ENCODE measurements at regions not wholly inside any gene's neighbourhood (a gene's known extent, or its start where the extent isn't known, plus 50 kb on each side); places are given as distances from the start of the nearest gene placed in this dataset.

- FAIRE-seq, result no peak
Measured at GRCh38 chr5:32526810-32527209, 58.5 kb upstream of the SUB1 start.

GRCh38 chr5:32523625-32524024 is 61.7 kb upstream of the SUB1 start:
- H3K27me3 ChIP-seq (ENCODE audit: insufficient read depth, low read length), result no peaks in the 10 kb centered on the region
- H3K4me3 ChIP-seq (ENCODE audit: insufficient read depth, low read depth, low read length), result no peak overlapping the region
- TF ChIP-seq EZH2 (IDR thresholded peaks at IDR 0.05; ENCODE audit: insufficient read depth, low read length) (no peak), CTCF (IDR thresholded peaks at IDR 0.05; ENCODE audit: insufficient read depth, low read depth, low read length) (no peak)
- H3K79me2 ChIP-seq (ENCODE audit: insufficient read depth, low read length), result no peaks in the 10 kb centered on the region
- DNase-seq (ENCODE audit: low read depth), result no peak
- H3K36me3 ChIP-seq (ENCODE audit: insufficient read depth, low read length), result no peaks in the 10 kb centered on the region
- peaks cover 3% of the 10 kb centered on the region for H3K4me1 Mint-ChIP-seq (ENCODE audit: low read depth, unreplicated experiment)
- no peak overlapping the region for H3K27ac Mint-ChIP-seq (ENCODE audit: unreplicated experiment)
- no peaks in the 10 kb centered on the region for H3K9me3 ChIP-seq (ENCODE audit: insufficient read depth, low read depth, low read length)
- no peak overlapping the region for H3K27ac ChIP-seq (ENCODE audit: low read depth, low read length)
- H3K36me3 Mint-ChIP-seq (ENCODE audit: low read depth, unreplicated experiment), result no peaks in the 10 kb centered on the region
- no peaks in the 10 kb centered on the region for H4K20me1 ChIP-seq (ENCODE audit: insufficient read depth, low read length)
- no peak overlapping the region for H2AFZ ChIP-seq (ENCODE audit: low read depth, low read length)
- peaks cover 10% of the 10 kb centered on the region for H3K4me1 ChIP-seq (ENCODE audit: insufficient read depth, low read length)
- H3K4me3 Mint-ChIP-seq (ENCODE audit: unreplicated experiment), result no peak overlapping the region
- no peaks in the 10 kb centered on the region for H3K27me3 Mint-ChIP-seq (ENCODE audit: low read depth, unreplicated experiment)
- peaks cover 6% of the 10 kb centered on the region for H3K9me3 Mint-ChIP-seq (ENCODE audit: unreplicated experiment)
- no peak overlapping the region for H3K9ac ChIP-seq (ENCODE audit: low read length)
- no peak for FAIRE-seq
- no peak overlapping the region for H3K4me2 ChIP-seq (ENCODE audit: low read length)

More at GRCh38 chr5:32526810-32527209, 58.5 kb upstream of the SUB1 start:
- H3K9me3 Mint-ChIP-seq (ENCODE audit: unreplicated experiment), result peaks cover 2% of the 10 kb centered on the region
- H3K79me2 ChIP-seq (ENCODE audit: insufficient read depth, low read length), result no peaks in the 10 kb centered on the region
- TF ChIP-seq CTCF (IDR thresholded peaks at IDR 0.05; ENCODE audit: insufficient read depth, low read depth, low read length), result no peak
- TF ChIP-seq EZH2 (IDR thresholded peaks at IDR 0.05; ENCODE audit: insufficient read depth, low read length), result no peak
- H3K4me2 ChIP-seq (ENCODE audit: low read length), result no peak overlapping the region
- H3K27me3 ChIP-seq (ENCODE audit: insufficient read depth, low read length), result no peaks in the 10 kb centered on the region
- no peak overlapping the region for H3K27ac Mint-ChIP-seq (ENCODE audit: unreplicated experiment)
- H3K4me1 ChIP-seq (ENCODE audit: insufficient read depth, low read length), result peaks cover 10% of the 10 kb centered on the region
- H3K9ac ChIP-seq (ENCODE audit: low read length), result no peak overlapping the region
- H3K27ac ChIP-seq (ENCODE audit: low read depth, low read length), result no peak overlapping the region
- H3K36me3 ChIP-seq (ENCODE audit: insufficient read depth, low read length), result no peaks in the 10 kb centered on the region
- no peaks in the 10 kb centered on the region for H3K36me3 Mint-ChIP-seq (ENCODE audit: low read depth, unreplicated experiment)
- H3K4me1 Mint-ChIP-seq (ENCODE audit: low read depth, unreplicated experiment), result peaks cover 8% of the 10 kb centered on the region
- DNase-seq (ENCODE audit: low read depth), result no peak
- no peaks in the 10 kb centered on the region for H3K9me3 ChIP-seq (ENCODE audit: insufficient read depth, low read depth, low read length)
- no peaks in the 10 kb centered on the region for H3K27me3 Mint-ChIP-seq (ENCODE audit: low read depth, unreplicated experiment)
- H4K20me1 ChIP-seq (ENCODE audit: insufficient read depth, low read length), result no peaks in the 10 kb centered on the region
- H3K4me3 Mint-ChIP-seq (ENCODE audit: unreplicated experiment), result no peak overlapping the region
- H3K4me3 ChIP-seq (ENCODE audit: insufficient read depth, low read depth, low read length), result no peak overlapping the region
- no peak overlapping the region for H2AFZ ChIP-seq (ENCODE audit: low read depth, low read length)

- FAIRE-seq (no peak), DNase-seq (ENCODE audit: low read depth) (peak; percentile 94)
- H2AFZ ChIP-seq (ENCODE audit: low read depth, low read length), result no peak overlapping the region
- no peaks in the 10 kb centered on the region for H3K36me3 ChIP-seq (ENCODE audit: insufficient read depth, low read length)
- Mint-ChIP-seq H3K27ac (ENCODE audit: unreplicated experiment) (no peak overlapping the region), H3K9me3 (ENCODE audit: unreplicated experiment) (peaks cover 6% of the 10 kb centered on the region), H3K27me3 (ENCODE audit: low read depth, unreplicated experiment) (no peaks in the 10 kb centered on the region), H3K36me3 (ENCODE audit: low read depth, unreplicated experiment) (no peaks in the 10 kb centered on the region), H3K4me3 (ENCODE audit: unreplicated experiment) (no peak overlapping the region), H3K4me1 (ENCODE audit: low read depth, unreplicated experiment) (peaks cover 3% of the 10 kb centered on the region)
- H3K79me2 ChIP-seq (ENCODE audit: insufficient read depth, low read length), result no peaks in the 10 kb centered on the region
- H3K27me3 ChIP-seq (ENCODE audit: insufficient read depth, low read length), result no peaks in the 10 kb centered on the region
- no peak overlapping the region for H3K9ac ChIP-seq (ENCODE audit: low read length)
- no peak overlapping the region for H3K4me3 ChIP-seq (ENCODE audit: insufficient read depth, low read depth, low read length)
- H4K20me1 ChIP-seq (ENCODE audit: insufficient read depth, low read length), result no peaks in the 10 kb centered on the region
- H3K9me3 ChIP-seq (ENCODE audit: insufficient read depth, low read depth, low read length), result no peaks in the 10 kb centered on the region
- TF ChIP-seq CTCF (IDR thresholded peaks at IDR 0.05; ENCODE audit: insufficient read depth, low read depth, low read length) (no peak), EZH2 (IDR thresholded peaks at IDR 0.05; ENCODE audit: insufficient read depth, low read length) (no peak)
- peaks cover 10% of the 10 kb centered on the region for H3K4me1 ChIP-seq (ENCODE audit: insufficient read depth, low read length)
- H3K27ac ChIP-seq (ENCODE audit: low read depth, low read length), result no peak overlapping the region
- H3K4me2 ChIP-seq (ENCODE audit: low read length), result peak overlapping the region; percentile 29
Measured at GRCh38 chr5:32522429-32523143, 62.8 kb upstream of the SUB1 start.

Measured in astrocyte (in vitro differentiated cells and primary cell).